ENCODE measurements at regions not wholly inside any gene's neighbourhood (a gene's known extent, or its start where the extent isn't known, plus 50 kb on each side); places are given as distances from the start of the nearest gene placed in this dataset.

DNA sequence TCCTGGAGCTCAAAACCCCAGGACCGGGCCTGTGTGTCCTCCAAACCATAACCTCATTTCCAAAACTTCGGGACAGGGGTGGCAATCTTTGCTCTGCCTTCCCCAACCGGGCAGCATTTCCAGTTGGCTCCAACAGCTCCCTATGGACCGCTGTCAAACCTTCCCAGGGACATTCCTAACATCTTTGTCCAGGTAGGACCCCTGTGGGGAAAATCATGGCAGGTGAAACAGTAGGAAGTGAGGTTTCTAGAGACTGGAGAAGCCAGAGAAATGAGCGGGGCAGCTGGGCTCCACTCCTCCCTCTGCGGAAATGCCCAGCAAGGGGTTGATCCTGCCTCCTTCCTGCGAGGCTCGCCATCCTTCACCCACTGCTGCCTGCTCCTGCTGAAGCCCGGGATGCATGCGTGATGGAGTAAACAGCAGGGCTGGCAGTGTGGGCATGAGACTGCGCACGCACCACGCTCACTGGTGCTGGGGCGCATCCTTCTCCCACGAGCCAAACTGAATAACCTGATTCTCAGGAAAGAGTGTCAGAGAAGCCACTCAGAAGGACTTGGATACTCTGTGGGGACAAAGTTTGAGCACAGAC lies 136.4 kb downstream of the BUD13 start:
- Histone ChIP-seq H3K4me3 (replicated peaks in 1 of 3; ENCODE audit: low read depth in 2 of 3, low read length in 3 of 3) (no peak overlapping the region), H3K27me3 (ENCODE audit: control insufficient read depth in 2 of 2, insufficient read depth in 2 of 2, low read length in 2 of 2) (no peaks in the 10 kb centered on the region), H3K27ac (ENCODE audit: low read depth in 1 of 2, low read length in 2 of 2) (no peak overlapping the region), H3K79me2 (ENCODE audit: insufficient read depth, low read length) (no peaks in the 10 kb centered on the region), H3K9ac (ENCODE audit: insufficient read depth, low read length, poor library complexity, severe bottlenecking) (no peak overlapping the region), H4K20me1 (ENCODE audit: insufficient read depth, low read length) (no peaks in the 10 kb centered on the region), H2AFZ (ENCODE audit: insufficient read depth, low read depth, low read length, poor library complexity, severe bottlenecking) (no peak overlapping the region), H3K4me2 (replicated peaks; ENCODE audit: extremely low read depth, low read length, poor library complexity, severe bottlenecking) (no peak overlapping the region), H3K9me3 (replicated peaks in 1 of 2; ENCODE audit: control insufficient read depth in 1 of 2, insufficient read depth in 1 of 2, low read length in 2 of 2) (no peaks in the 10 kb centered on the region), H3K4me1 (ENCODE audit: control insufficient read depth in 1 of 2, insufficient read depth in 2 of 2, low read length in 2 of 2) (no peaks in the 10 kb centered on the region), H3K36me3 (replicated peaks in 1 of 2; ENCODE audit: control insufficient read depth in 1 of 2, insufficient read depth in 2 of 2, low read length in 2 of 2) (no peaks in the 10 kb centered on the region)
- H3K4me1 Mint-ChIP-seq: no peaks in the 10 kb centered on the region
- DNase-seq: no peak
- H3K27ac Mint-ChIP-seq: no peak overlapping the region
- no peaks in the 10 kb centered on the region for H3K36me3 Mint-ChIP-seq
- WGBS (ENCODE audit: insufficient coverage): 92% methylated on average over 11 of the region's 15 CpGs
- TF ChIP-seq, protein P1, sequence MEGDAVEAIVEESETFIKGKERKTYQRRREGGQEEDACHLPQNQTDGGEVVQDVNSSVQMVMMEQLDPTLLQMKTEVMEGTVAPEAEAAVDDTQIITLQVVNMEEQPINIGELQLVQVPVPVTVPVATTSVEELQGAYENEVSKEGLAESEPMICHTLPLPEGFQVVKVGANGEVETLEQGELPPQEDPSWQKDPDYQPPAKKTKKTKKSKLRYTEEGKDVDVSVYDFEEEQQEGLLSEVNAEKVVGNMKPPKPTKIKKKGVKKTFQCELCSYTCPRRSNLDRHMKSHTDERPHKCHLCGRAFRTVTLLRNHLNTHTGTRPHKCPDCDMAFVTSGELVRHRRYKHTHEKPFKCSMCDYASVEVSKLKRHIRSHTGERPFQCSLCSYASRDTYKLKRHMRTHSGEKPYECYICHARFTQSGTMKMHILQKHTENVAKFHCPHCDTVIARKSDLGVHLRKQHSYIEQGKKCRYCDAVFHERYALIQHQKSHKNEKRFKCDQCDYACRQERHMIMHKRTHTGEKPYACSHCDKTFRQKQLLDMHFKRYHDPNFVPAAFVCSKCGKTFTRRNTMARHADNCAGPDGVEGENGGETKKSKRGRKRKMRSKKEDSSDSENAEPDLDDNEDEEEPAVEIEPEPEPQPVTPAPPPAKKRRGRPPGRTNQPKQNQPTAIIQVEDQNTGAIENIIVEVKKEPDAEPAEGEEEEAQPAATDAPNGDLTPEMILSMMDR (IDR thresholded peaks at IDR 0.05): no peak
- peaks cover 0 to 2% (median 0%) of the 10 kb centered on the region in 7 donors for H3K9me3 Mint-ChIP-seq
- peaks cover 2 to 5% (median 3%) of the 10 kb centered on the region in 3 donors for H3K27me3 Mint-ChIP-seq (ENCODE audit: low read depth in 3 of 3)
- intact Hi-C loops (cut with micrococcal nuclease): no loop called here
- H3K4me3 Mint-ChIP-seq: no peak overlapping the region

DNA sequence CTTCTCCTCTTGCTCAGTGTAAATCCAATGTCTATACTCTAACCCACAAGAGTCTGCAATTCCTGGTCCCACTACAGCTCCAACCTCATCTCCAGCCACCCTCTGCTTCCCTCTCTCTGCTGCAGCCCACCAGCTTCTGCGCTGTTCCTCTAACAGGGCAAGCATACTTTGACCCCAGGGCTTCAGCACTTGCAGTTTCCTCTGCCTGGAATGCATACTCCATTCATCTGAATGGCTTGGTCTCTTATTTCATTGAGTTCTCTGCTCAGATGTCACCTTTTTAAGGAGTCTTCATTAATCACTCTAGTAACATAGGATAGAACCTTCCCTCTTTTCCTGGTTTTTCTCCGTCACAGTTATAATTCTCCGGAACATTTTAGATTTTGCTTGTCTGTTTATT lies 141.6 kb downstream of the BUD13 start:
- no peak overlapping the region for H2AFZ ChIP-seq (ENCODE audit: insufficient read depth, low read depth, low read length, poor library complexity, severe bottlenecking)
- no peaks in the 10 kb centered on the region for H4K20me1 ChIP-seq (ENCODE audit: insufficient read depth, low read length)
- H3K9me3 Mint-ChIP-seq: peaks cover 0 to 7% (median 0%) of the 10 kb centered on the region in 7 donors
- H3K36me3 Mint-ChIP-seq: no peaks in the 10 kb centered on the region
- H3K4me3 Mint-ChIP-seq: no peak overlapping the region
- H3K4me3 ChIP-seq (replicated peaks in 1 of 3; ENCODE audit: low read depth in 2 of 3, low read length in 3 of 3): no peak overlapping the region
- H3K27me3 ChIP-seq (ENCODE audit: control insufficient read depth in 2 of 2, insufficient read depth in 2 of 2, low read length in 2 of 2): no peaks in the 10 kb centered on the region
- TF ChIP-seq, protein P1 (IDR thresholded peaks at IDR 0.05): no peak
- H3K36me3 ChIP-seq (replicated peaks in 1 of 2; ENCODE audit: control insufficient read depth in 1 of 2, insufficient read depth in 2 of 2, low read length in 2 of 2): no peaks in the 10 kb centered on the region
- no peaks in the 10 kb centered on the region for H3K79me2 ChIP-seq (ENCODE audit: insufficient read depth, low read length)
- no peak for DNase-seq
- no peak overlapping the region for H3K27ac ChIP-seq (ENCODE audit: low read depth in 1 of 2, low read length in 2 of 2)
- H3K9ac ChIP-seq (ENCODE audit: insufficient read depth, low read length, poor library complexity, severe bottlenecking): no peak overlapping the region
- H3K27me3 Mint-ChIP-seq (ENCODE audit: low read depth in 3 of 3): peaks cover 5 to 14% (median 7%) of the 10 kb centered on the region in 3 donors
- no peak overlapping the region for H3K27ac Mint-ChIP-seq
- no peaks in the 10 kb centered on the region for H3K4me1 Mint-ChIP-seq
- no peak overlapping the region for H3K4me2 ChIP-seq (replicated peaks; ENCODE audit: extremely low read depth, low read length, poor library complexity, severe bottlenecking)
- H3K9me3 ChIP-seq (replicated peaks in 1 of 2; ENCODE audit: control insufficient read depth in 1 of 2, insufficient read depth in 1 of 2, low read length in 2 of 2): no peaks in the 10 kb centered on the region
- WGBS (ENCODE audit: insufficient coverage): no CpG with 5 or more reads among the region's 3 CpGs
- no peaks in the 10 kb centered on the region for H3K4me1 ChIP-seq (ENCODE audit: control insufficient read depth in 1 of 2, insufficient read depth in 2 of 2, low read length in 2 of 2)
- intact Hi-C loops (cut with micrococcal nuclease): no loop called here

Data from CD14-positive monocyte (primary cell).